K562 (cell line): ENCODE measurements at regions not wholly inside any gene's neighbourhood (a gene's known extent, or its start where the extent isn't known, plus 50 kb on each side); places are given as distances from the start of the nearest gene placed in this dataset.

Experiments used
- ATAC-seq: fragments of 200-7000 bp; cut with Tn5 transposase; 3 replicates; pipeline ENCODE4 v1.9.1; 2020; ENCODE audit warnings: moderate library complexity
- BruUV-seq: library from RNA; stranded (reverse); fragments of 400-500 nt; replicated peaks from 2 replicates; lab custom pipeline; 2021; lab: Mats Ljungman, UMichigan
- CTCF ChIA-PET: fragments of 300-600 bp; formaldehyde crosslinking; extraction: SDS; loops from one replicate; lab custom pipeline; 2021; ENCODE audit warnings: low intra/inter-chr PET ratio; lab: Yijun Ruan, JAX
- POLR2A ChIA-PET: fragments of 300-600, 350-650 bp; sonication (Branson Sonifier 250); formaldehyde crosslinking; extraction: SDS; loops from one replicate; lab custom pipeline; 2021; ENCODE audit warnings: antibody characterized with exemption, inconsistent platforms; lab: Yijun Ruan, JAX
- DNase-seq, 4 experiments: peaks; one replicate each; pipeline versions ENCODE4 v3.0.0 to v3.0.0-alpha.2; 2011 to 2018; ENCODE audit warnings: low spot score in 3 of 4, mixed read lengths in 3 of 4; ENCODE audit errors: extremely low read depth in 1 of 4
- FAIRE-seq: peaks from 2 replicates; lab custom pipeline; 2011; peaks lifted over from hg19 to GRCh38; lab: Jason Lieb, UNC
- H2AFZ ChIP-seq: 2 replicates; pipeline ENCODE4 v1.6.0; 2011; ENCODE audit warnings: low read depth, low read length, control low read depth, inconsistent platforms
- H3K27ac ChIP-seq: fragments of 200-600 bp; 3 replicates; pipeline ENCODE4 v1.8.0; 2011; ENCODE audit warnings: low read depth, mild to moderate bottlenecking, control low read depth, inconsistent platforms, low read length, moderate library complexity, mixed read lengths; ENCODE audit errors: extremely low read depth
- H3K27me3 ChIP-seq, 2 experiments: fragments of 300-600 bp in 1 of 2; 2 replicates in 1 of 2; 3 replicates in 1 of 2; pipeline versions ENCODE4 v1.6.0 to v1.8.0; 2011; ENCODE audit warnings: inconsistent platforms in 2 of 2, low read length in 2 of 2, mild to moderate bottlenecking in 1 of 2, mixed read lengths in 1 of 2, moderate library complexity in 1 of 2; ENCODE audit not compliant: control insufficient read depth in 2 of 2, insufficient read depth in 2 of 2
- H3K36me3 ChIP-seq: fragments of 300-600 bp; 3 replicates; pipeline ENCODE4 v1.8.0; 2011; ENCODE audit warnings: mild to moderate bottlenecking, low read length, inconsistent platforms; ENCODE audit not compliant: control insufficient read depth, insufficient read depth
- H3K4me1 ChIP-seq, 2 experiments: fragments of 200-600 bp in 1 of 2; replicated peaks in 1 of 2; 2 replicates in 1 of 2; 3 replicates in 1 of 2; pipeline versions ENCODE4 v1.5.1 to v1.8.0; 2011; ENCODE audit warnings: inconsistent platforms in 2 of 2, low read length in 2 of 2, mild to moderate bottlenecking in 1 of 2, mixed read lengths in 1 of 2, moderate library complexity in 1 of 2; ENCODE audit not compliant: control insufficient read depth in 2 of 2, insufficient read depth in 2 of 2
- H3K4me2 ChIP-seq: 2 replicates; pipeline ENCODE4 v1.6.1; 2011; ENCODE audit warnings: low read length, control low read depth, inconsistent platforms, mixed read lengths; ENCODE audit not compliant: insufficient read depth
- H3K4me3 ChIP-seq: fragments of 200-600 bp; sonication (generic), shearing (Covaris generic); 2 replicates; pipeline ENCODE4 v1.5.1; 2016; ENCODE audit warnings: control low read depth, inconsistent platforms
- H3K79me2 ChIP-seq: fragments of 200-600 bp; 3 replicates; pipeline ENCODE4 v1.8.0; 2011; ENCODE audit warnings: low read length, inconsistent platforms; ENCODE audit not compliant: control insufficient read depth, insufficient read depth
- H3K9ac ChIP-seq, 2 experiments: 2 replicates each; pipeline versions ENCODE4 v1.6.0 to v1.6.1; 2011; ENCODE audit warnings: low read depth in 2 of 2, low read length in 2 of 2, control low read depth in 1 of 2, inconsistent platforms in 1 of 2, mild to moderate bottlenecking in 1 of 2, mixed read lengths in 1 of 2; ENCODE audit not compliant: insufficient read depth in 1 of 2
- H3K9me1 ChIP-seq: one replicate; pipeline ENCODE4 v1.6.0; 2011; ENCODE audit warnings: inconsistent platforms, mild to moderate bottlenecking, low read length, moderate library complexity; ENCODE audit not compliant: control insufficient read depth, insufficient read depth
- H3K9me3 ChIP-seq: replicated peaks from 2 replicates; pipeline ENCODE4 v1.5.1; 2011; ENCODE audit warnings: low read depth, low read length, inconsistent platforms; ENCODE audit not compliant: control insufficient read depth, insufficient read depth
- H4K20me1 ChIP-seq: replicated peaks from 2 replicates; pipeline ENCODE4 v1.6.1; 2011; ENCODE audit warnings: low read length, inconsistent platforms, mixed read lengths; ENCODE audit not compliant: control insufficient read depth, insufficient read depth
- KLF10 ChIP-seq: fragments of 250-450 bp; sonication (Bioruptor Pico); IDR thresholded peaks from 2 replicates; pipeline ENCODE4 v1.6.1; 2021; ENCODE audit warnings: matching md5 sums
- MITF ChIP-seq: IDR thresholded peaks from 2 replicates; pipeline ENCODE4 v1.6.1; 2014; ENCODE audit warnings: antibody characterized with exemption
- PATZ1 ChIP-seq: fragments of 250-450 bp; sonication (Bioruptor Pico); IDR thresholded peaks from 2 replicates; pipeline ENCODE4 v1.5.0; 2020; ENCODE audit warnings: mild to moderate bottlenecking, borderline replicate concordance
- RBM25 ChIP-seq: fragments of 200-400 bp; formaldehyde crosslinking; IDR thresholded peaks from 2 replicates; pipeline ENCODE4 v1.6.1; 2018; ENCODE audit warnings: low read length, low read depth, moderate library complexity; ENCODE audit not compliant: severe bottlenecking
- TCF3 ChIP-seq: sonication (generic); formaldehyde crosslinking; IDR thresholded peaks from 2 replicates; pipeline ENCODE4 v1.4.0; 2020; ENCODE audit warnings: mild to moderate bottlenecking, missing genetic modification reagents
- ZC3H11A ChIP-seq: IDR thresholded peaks from 2 replicates; pipeline ENCODE4 v1.6.1; 2012; ENCODE audit warnings: low read depth, low read length, improper control_type of control experiment
- ZFP36 ChIP-seq: fragments of 150-350 bp; IDR thresholded peaks from 2 replicates; pipeline ENCODE4 v1.6.1; 2018; ENCODE audit warnings: low read length, low read depth; ENCODE audit not compliant: partially characterized antibody
- ZNF609 ChIP-seq: sonication (generic); formaldehyde crosslinking; IDR thresholded peaks from 2 replicates; pipeline ENCODE4 v1.8.1; 2023; ENCODE audit warnings: missing genetic modification reagents, mild to moderate bottlenecking, borderline replicate concordance
- WGBS: fragments of 100-300 bp; shearing (Covaris generic); methylation state at CpG from one replicate; pipeline ENCODE4 v1.1.6; 2016; ENCODE audit warnings: low coverage, mixed read lengths; ENCODE audit not compliant: insufficient coverage; ENCODE audit errors: missing lambda C conversion rate; 5-methylcytosine and 5-hydroxymethylcytosine counted together
- in situ Hi-C: fragments of 300-500 bp; cut with MboI; formaldehyde crosslinking; loops from 4 replicates; pipeline ENCODE4 v1.15.0; 2018; ENCODE audit warnings: inconsistent platforms, mixed read lengths
- intact Hi-C: fragments of 100-400 bp; cut with micrococcal nuclease; formaldehyde crosslinking; loops from 2 replicates; pipeline ENCODE4 v1.14.2; 2022

GRCh38 chr15:94611656-94612055 lies 380.3 kb downstream of the MCTP2 start:
- Histone ChIP-seq H3K4me3 (no peak overlapping the region), H3K27ac (no peak overlapping the region), H2AFZ (no peak overlapping the region), H3K9ac (no peak overlapping the region), H3K27me3 (no peaks in the 10 kb centered on the region), H4K20me1 (no peaks in the 10 kb centered on the region), H3K79me2 (no peaks in the 10 kb centered on the region), H3K4me1 (no peaks in the 10 kb centered on the region), H3K36me3 (no peaks in the 10 kb centered on the region), H3K9me1 (no peaks in the 10 kb centered on the region), H3K9me3 (no peaks in the 10 kb centered on the region), H3K4me2 (no peak overlapping the region)
- ATAC-seq, result no peak
- no peak for FAIRE-seq
- ChIA-PET POLR2A (no interaction called here), CTCF (no interaction called here)
- peak; percentile 52 for TF ChIP-seq RBM25
- no peak for TF ChIP-seq MITF
- peak; percentile 89 for TF ChIP-seq ZFP36
- 0% methylated on average over 2 of the region's 2 CpGs for WGBS
- BruUV-seq, result no TSS peak
- intact Hi-C loops (no loop called here), in situ Hi-C loops (no loop called here)
- no peak for DNase-seq

- Histone ChIP-seq H3K4me3 (no peak overlapping the region), H3K9me3 (no peaks in the 10 kb centered on the region), H3K27me3 (no peaks in the 10 kb centered on the region), H3K36me3 (no peaks in the 10 kb centered on the region), H3K79me2 (no peaks in the 10 kb centered on the region), H3K27ac (no peak overlapping the region), H3K4me2 (no peak overlapping the region), H3K9ac (no peak overlapping the region), H4K20me1 (no peaks in the 10 kb centered on the region), H3K9me1 (no peaks in the 10 kb centered on the region), H2AFZ (no peak overlapping the region), H3K4me1 (no peaks in the 10 kb centered on the region)
- 0% methylated on average over 3 of the region's 3 CpGs for WGBS
- intact Hi-C loops, result no loop called here
- ChIA-PET POLR2A (interaction anchor here (0.6 kb wide), 1 partner anchor 855 kb away, joined by 3 read pairs; no protein-coding TSS in a partner anchor), CTCF (no interaction called here)
- no peak for FAIRE-seq
- ATAC-seq, result no peak
- no TSS peak for BruUV-seq
- DNase-seq, result no peak
- in situ Hi-C loops, result no loop called here
- TF ChIP-seq TCF3 (CRISPR knock-in tag) (no peak), PATZ1 (CRISPR knock-in tag) (no peak), ZNF609 (CRISPR knock-in tag) (no peak), KLF10 (CRISPR knock-in tag) (no peak), ZC3H11A (no peak)
Observed at GRCh38 chr15:94615688-94616087, 384.3 kb downstream of the MCTP2 start.
